IPS-NIHi11 (cell line): ENCODE measurements at regions not wholly inside any gene's neighbourhood (a gene's known extent, or its start where the extent isn't known, plus 50 kb on each side); places are given as distances from the start of the nearest gene placed in this dataset.
"Not testable (repeated sequence)": the region's sequence is repeated elsewhere in the genome, so short reads cannot be mapped to it uniquely, and the experiment has no call there.

Source experiments
- DNase-seq: peaks from one replicate; pipeline ENCODE4 v3.0.0; 2012; ENCODE audit warnings: mixed read lengths, low spot score

DNA sequence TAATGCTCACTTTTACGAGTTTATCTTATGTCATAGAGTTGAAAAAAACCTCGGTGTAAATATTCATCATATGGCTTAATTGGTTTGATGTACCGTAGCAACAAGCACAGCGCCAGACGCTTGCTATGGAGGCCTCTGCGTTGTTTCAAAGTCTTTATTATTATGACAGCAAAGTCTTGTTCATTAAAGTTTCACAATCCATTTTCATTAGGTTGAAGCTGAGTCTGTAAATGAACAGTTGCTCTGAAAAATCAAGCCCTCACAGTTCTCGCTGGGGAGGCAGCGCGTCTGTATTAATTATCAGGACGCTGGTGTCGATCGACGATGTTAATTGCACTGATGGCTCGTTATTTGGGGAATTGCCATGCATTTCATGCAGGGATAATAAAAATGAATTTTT, 185.6 kb downstream of the INSC start:
- DNase-seq: no peak

DNA sequence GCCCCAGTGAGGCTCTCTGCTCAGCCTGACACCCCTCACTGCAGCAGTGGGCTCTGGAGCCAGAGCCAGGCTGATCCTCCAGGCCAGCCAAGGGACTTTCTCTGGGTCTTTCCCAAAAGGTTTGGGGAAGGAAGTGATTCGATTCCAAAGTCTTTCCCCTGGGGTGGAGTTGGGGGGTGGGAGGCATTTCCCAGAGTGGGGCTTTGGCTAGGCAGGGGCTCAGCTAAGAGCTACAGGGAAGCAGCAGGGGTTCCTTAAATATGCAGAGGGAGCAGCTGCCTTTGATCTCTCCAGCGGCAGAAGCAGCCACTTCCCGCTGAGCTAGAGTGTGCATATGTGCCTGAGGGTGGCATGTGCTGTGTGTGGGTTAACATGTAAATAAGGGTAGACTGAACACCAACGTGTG, 192.9 kb downstream of the INSC start:
- peak; percentile 58 for DNase-seq

DNA sequence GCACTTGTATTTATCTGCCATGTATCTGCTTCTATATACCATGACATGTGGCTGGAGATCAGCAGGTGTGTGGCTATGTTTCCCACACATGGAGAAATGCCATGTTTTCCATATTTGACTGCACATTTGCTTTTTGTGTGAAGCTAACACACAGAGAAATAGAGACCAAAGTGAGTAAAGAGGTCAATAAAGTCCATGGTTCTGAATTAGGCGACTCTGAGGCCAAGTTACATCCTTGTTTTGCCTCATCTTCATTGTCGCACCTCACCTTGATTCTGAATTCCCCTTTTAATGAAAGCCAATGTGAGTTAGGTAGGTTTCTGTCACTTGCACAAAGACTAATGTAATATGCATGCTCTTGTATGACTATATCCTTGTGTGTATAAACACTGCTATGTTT, 194.1 kb downstream of the INSC start:
- DNase-seq: no peak

DNA sequence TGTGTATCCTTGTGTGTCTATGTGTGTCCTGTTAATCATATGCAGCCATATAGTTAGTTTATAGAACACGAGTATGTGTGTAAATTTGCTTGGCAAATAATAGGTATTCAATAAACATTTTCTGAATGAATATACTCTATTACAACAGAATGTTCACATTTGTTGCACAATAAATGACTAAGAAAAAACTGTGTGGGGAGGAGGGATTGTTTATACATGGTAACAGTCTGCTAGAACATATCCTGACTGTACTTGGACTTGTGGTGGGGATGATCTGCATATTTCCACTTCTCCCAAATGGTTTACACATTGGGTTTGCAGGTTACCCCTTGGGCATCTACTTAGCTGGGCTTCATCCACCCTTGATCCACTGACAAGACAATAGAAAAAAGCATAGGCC, 194.6 kb downstream of the INSC start:
- DNase-seq: no peak

DNA sequence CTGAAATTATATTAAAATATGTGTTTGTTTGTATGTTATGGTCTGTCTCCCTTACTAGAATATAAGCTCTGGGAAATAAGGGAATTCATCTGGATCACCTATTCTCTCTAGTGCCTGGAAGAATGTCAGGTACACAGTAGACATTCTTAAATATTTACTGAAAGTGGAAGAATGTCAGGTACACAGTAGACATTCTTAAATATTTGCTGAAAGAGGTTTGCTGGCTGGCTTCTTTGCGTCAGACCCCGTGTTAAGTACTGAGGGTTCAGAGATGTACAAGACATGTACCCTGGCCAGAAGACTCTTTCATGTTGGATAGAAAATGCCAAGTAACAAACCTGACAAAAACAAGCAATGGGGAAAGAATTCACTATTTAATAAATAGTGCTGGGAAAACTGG, 199.1 kb downstream of the INSC start:
- no peak for DNase-seq

DNA sequence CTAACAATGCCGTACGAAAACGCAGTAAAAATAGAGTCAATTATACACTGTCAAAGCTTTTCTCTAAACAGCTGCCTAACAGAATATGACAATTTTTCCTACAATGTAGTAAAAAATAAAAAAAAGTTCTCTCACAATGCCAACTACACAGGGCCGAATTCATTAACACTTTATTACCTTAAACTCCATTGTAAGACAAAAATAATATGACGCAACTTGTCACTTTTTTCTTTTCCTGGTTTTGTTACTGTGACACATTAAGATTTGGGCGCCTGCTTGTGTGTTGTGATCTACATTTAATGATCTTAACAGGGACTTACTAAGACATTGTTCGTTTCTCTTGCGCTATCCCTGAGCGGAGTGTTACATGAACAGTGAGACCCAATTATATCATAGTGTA, 204.1 kb downstream of the INSC start:
- DNase-seq: no peak

DNA sequence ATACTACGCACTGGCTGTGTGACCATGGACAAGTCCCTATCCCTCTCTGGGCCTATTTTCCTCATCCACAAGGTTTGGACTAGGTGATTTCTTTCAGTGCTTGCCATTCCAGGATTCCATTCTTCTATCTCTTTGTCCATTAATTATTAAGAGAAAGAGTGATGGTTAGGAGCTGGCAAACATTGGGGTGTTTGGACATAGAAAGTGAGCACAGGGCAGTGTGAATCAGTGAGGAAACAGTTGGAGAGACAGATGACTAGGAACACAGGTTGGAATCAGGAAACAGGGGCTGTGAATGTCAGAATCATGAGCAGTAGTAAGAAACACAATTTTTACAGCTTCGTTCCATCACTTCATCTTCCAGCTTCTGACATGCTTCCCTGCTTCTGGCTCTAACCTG, 211.8 kb downstream of the INSC start:
- DNase-seq: no peak

DNA sequence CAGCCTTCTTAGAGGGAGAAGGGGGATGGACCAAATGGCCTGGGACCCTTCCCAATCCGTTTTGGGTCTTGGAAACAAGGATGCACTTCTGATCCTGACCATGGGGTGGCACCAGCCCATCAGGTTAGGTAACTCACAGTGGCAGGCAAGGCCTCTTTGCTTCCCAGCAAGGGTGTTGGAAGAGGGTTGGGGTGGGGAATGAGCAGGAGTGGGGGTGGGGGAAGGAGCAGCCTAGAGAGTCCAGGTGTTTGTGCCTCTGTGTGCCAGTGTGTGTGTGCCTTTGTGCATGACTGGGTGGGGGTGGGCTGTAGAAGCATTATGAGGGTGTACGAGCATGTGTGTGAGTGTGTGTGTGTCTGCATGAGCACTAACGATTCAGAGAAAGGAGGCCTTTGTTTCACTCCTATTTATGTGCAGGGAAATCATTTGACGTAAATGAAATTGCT, 213.1 kb downstream of the INSC start:
- peak; percentile 87 for DNase-seq

DNA sequence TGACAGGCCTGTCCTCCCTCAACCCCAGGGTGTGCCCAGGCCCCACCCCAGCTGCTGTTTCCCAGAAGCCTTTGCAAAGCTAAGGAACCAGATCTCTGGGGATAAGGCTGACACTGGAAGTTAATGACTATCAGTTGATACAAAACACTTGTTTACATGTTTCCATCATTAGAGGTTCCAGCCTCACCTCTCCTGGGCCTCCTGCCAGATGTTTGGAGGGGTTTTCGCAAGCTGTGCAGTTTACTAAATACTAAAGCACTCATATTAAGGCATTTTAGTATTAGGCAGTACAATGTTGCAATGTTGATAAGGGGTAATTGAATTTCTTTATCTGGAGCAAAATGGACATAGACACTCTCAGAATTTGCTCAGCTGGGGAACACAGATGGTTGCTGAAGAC, 218.7 kb downstream of the INSC start:
- no peak for DNase-seq

DNA sequence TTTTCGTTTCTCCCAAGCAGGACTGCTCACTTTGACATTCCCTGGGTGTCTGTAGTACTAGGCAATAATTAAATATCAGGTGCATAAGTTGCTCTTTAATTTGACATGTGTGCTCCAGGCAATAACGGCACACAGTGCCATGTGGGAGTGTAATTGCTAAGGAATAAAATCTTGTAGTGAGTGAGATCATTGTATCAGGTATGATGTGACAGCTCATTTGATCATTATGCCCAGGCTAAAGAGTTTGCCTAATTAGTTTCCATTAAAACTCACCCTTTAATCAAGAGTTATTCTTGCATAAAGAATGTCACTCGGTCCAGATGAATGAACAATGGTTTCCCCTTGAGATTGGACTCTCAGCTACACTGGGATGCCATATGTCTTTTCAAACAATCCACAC, 220.0 kb downstream of the INSC start:
- no peak for DNase-seq

DNA sequence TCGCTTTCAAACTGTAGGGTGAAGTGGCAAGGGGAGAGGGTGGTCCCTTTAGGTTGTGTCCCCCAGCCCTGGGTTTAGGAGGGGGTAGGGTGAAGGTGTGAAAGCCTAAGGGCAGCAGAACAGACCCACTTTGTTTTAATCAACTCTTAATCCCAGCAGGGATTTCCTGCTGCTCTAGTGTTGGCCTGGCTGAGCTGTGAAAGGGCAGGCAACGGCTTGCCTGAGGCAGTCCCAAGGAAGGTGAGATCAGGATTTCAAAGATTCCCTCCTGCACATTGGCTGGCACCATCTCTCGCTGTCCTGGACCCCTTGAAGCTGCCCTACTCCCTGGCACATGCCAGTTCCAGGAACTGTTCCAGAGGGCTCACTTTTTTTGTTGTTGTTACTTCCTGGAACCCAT, 221.3 kb downstream of the INSC start:
- peak; percentile 41 for DNase-seq

DNA sequence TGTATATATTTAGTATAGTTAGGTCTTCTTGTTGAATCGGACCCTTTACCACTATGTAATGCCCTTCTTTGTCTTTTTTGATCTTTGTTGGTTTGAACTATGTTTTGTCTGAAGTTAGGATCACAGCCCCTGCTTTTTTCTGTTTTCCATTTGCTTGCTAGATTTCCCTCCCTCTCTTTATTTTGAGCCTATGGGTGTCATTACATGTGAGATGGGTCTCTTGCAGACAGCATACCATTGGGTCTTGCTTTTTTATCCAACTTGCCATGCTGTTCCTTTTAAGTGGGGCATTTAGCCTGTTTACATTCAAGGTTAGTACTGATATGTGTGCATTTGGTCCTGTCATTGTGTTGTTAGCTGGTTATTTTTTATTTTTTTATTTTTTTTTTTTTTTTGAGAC, 224.6 kb downstream of the INSC start:
- no peak for DNase-seq

DNA sequence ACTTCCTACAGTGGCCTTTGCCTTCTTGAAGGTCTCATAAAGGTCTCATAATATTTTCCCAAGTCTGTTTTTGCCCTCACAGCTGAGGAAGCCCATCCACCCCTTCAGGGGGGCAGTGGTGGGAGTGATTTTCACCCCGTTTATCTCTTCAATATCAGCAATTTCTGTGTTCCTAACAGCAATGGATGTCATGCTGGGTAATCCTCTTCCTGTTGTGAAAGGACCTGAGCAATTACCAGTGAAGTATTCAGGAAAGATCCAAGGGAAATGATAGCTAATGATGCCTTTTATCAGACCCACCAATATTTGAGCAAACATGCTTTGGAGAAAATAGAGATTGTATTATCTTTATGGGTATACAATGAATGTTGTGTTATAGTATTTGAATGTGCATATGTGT, 226.9 kb downstream of the INSC start:
- DNase-seq: peak; percentile 12

DNA sequence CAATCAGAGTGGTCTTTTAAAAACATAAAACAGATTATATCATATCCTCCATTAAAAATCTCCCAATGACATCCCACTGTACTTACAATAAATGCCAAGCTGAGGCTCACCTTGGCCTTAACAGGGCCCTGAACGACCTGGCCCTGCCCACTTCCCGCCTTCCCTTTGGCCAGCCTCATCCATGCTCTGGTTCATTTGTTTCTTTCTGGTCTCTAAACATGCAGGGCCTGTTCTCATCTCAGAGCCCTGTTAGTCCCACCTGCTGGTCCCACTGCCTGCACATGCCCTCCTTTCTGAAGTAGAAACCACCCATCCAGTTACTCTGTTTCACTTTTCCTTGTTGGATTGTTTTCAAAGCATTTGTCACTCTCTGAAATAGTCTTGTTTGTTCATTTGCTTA, 227.4 kb downstream of the INSC start:
- peak; percentile 14 for DNase-seq

DNA sequence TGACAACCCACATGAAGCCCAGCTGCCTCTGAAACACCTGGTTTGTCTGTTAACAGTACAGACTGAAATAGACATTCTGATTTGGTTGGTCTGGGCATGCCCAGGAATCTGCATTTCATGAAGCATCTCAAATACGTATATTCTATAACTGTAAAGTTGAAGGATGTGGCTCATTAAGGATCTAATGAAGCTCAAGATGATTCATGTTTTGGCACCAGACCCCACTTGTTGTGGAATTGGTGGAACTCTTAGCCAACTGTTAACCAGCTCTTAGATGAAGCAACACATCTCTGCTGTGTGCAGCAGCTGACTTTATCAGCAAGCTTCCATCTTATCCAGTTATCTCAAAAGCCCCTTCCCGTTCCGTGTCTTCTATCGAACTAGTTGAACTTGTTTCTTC, 232.2 kb downstream of the INSC start:
- DNase-seq: no peak

DNA sequence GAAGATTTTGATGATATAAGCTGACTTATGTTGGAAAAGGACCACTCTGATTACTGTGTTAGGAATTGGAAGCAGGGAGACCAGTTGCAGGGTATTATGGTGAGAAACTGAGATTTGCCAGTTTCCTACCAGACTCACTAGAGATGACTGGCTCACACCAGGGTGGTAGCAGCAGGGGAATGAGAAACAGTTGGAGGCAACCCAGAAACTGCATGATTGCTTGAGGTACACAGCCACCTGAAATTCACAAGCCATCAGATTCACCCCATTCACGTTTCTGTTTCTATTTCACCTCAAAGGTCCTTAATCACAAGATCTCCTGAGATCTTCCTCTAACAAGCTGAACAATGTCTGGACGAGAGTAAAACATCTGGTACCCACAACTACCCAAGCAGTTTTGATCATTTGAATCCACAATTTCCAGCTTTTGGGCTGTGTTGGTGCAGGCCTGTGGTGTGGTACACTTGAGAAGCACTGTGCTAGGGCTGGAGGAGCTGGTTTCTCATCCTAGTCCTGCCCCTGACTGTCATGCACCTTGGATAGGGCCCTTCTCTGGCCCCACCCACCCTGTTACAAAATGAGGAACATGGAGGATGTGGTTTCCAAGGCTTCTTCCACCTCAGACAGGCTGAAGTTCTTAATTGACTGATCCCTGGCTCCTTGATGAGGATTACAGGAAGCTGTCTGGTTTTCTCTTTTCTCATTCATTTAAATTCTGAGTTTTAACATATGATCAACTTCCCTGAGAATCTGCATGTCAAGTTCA, 233.4 kb downstream of the INSC start:
- no peak for DNase-seq

DNA sequence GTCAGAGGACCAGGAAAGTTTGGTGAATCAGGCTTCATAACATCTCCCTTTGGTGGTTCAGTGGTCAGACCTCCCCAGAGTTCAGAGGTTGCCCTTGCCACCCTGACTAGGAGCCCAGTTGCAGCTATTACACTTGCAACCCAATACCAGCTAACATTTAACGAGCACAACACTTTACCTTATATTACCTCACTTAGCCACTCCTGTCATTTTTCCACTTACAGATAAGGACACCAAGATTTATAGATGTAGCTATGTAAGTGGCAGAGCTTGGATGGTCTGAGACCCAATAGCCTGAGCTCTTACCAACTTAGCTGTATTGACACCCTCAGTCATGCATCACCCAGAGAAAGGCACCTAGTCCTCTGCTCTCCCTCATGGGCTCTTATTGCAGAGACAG, 234.7 kb downstream of the INSC start:
- DNase-seq: no peak

DNA sequence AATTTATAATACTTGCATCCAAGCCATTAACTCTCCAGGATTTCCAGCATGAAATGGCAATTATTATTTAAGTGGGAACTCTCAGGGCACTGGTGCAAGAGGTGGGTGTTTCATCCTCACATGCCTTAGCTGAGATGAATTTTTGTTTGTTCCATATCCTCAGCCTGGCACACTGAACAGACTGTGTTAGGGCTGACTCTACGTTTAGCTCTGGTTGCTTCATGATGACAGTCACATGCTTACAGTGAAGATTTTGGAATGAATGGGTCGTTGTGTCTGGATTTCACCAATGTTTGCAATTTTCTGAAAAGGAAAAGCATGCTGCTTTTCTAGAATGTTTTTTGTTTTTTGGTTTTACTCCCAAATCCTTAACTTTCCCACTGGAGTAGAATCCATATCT, 246.6 kb downstream of the INSC start:
- DNase-seq: no peak

DNA sequence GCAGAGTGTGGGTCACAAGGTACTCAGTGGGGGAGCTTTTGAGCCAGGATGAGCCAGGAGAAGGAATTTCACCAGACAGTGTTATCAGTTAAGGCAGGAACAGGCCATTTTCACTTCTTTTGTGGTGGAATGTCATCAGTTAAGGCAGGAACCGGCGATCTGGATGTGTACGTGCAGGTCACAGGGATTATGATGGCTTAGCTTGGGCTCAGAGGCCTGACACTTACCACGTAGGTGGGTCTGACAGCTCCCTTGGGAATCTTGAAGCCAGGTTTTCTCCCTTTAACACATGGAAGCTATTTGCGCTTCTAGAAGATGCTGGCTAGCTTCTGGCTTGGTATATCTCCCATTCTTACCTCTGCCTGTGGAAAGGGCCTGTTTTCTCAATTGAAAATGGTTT, 250.6 kb downstream of the INSC start:
- not testable (repeated sequence) for DNase-seq

DNA sequence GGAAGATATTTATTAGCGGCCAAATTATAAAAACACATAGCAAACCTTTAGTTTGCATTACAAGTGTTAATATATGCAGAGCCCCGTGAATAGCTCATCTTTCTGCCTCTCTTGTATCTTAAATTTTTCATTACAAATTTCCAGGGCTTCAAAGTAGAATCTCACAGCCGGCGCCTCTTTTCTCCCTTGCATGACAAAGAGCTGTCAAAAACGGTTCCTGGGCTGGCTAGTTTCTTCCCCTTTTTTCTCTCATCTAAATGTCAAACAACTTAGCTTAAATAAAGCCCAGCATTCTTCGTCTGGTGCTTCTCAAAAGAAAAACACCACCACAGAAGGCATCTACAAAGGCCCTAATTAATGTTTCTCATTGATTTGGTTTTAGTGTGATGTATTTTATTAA, 253.0 kb downstream of the INSC start:
- DNase-seq: no peak

DNA sequence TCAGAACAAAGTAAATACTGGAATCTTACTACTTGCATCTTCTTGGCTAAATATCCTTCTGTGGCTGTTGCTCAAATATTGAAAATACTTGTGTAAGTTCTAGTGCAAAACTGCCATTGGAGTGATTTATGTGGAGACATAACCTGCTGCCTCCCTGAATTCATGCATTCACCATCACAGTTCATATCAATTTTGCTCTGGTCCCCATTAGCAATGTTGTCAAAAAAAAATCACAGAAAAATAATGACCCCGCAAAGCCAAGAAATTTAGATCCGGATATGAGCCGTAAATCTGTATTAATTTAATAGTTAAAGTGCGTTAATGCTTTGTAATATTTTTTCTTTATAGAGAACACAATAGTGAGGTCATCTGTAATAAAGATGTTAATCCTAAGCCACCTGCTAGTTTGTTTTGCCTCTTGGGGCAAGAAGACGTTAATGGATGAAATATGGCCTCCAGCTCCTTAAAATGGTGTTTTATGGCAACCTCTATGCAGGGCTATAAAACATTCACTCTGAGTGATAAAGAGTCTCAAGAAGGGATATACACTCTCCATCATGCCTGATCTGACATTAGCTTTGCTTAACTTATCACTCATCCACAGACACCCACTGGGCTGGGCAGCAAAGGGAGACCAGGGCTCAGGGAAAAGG, 255.9 kb downstream of the INSC start:
- DNase-seq: no peak

DNA sequence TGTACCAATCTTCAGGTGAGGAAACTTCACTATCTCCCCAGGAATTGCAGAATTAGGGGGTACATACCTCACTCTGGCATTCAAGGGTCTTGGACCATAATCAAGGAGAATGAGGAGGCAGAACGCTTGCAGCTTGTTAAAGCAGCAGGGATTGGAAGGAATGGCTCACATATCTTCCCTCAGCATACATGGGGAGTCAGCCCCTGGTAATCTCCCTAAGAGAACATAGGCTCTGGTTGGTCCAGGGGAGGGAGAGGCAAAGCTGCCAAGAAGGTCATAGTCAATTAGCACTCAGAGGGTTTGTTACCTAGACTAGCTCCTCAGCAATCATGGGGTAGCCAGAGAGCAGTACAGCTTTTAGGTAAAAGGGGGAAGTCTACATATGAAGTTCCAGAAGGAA, 256.8 kb downstream of the INSC start:
- no peak for DNase-seq

DNA sequence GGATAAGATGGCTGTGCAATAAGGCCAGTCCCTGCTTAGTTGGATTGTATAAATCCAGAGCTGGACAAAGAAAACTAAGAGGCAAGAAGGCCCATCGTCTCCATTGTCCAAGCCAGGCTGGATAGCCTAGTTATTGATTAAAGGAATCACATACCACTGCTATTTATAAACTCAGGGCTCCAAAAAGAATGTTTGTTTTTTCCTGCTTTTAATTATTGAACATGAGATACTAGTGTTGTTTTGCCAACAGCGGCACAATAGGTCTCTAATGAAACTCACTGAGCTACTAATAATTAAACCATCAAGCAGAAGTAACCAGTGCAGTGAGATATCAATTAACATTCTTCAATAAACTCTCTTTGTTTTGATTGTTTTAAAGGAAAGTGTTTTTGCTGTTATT, 259.7 kb downstream of the INSC start:
- DNase-seq: no peak

DNA sequence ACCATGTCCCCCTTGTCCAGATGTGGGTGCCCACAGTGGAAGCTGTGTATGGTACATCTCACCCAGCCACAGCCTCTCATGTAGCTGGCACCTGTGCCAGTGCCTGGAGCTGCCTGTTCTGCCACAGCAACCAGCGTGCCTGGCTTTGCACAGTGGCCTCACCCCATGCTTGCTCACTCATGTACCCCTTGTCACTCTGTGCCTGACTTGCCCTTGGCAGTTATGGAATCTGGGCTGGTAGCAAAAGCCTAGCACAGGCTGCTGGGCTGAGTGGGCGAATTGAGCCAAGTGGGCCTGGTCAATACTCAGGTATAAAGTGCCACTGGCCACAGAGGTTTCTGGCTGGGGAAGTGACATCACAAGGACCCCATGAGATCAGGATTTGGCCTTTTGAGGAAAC, 264.2 kb downstream of the INSC start:
- DNase-seq: no peak
